ENCODE measurements at regions not wholly inside any gene's neighbourhood (a gene's known extent, or its start where the extent isn't known, plus 50 kb on each side); places are given as distances from the start of the nearest gene placed in this dataset.

- TF ChIP-seq CTCF (IDR thresholded peaks at IDR 0.05) (no peak), POLR2AphosphoS5 (IDR thresholded peaks at IDR 0.05) (no peak)
Observed at GRCh38 chr3:94665922-94666321, 603.1 kb downstream of the NSUN3 start.

Data from stomach (tissue), 4 donors.